ENCODE measurements at regions not wholly inside any gene's neighbourhood (a gene's known extent, or its start where the extent isn't known, plus 50 kb on each side); places are given as distances from the start of the nearest gene placed in this dataset.

GRCh38 chr12:91387461-91388134 is 205.0 kb upstream of the DCN start:
- no peak for TF ChIP-seq CTCF (conservative IDR thresholded peaks at IDR 0.05; ENCODE audit: low read depth, low read length)
- no peak for TF ChIP-seq EZH2 (IDR thresholded peaks at IDR 0.05; ENCODE audit: low read length, unreplicated experiment)

All from PC-3 (cell line).